OCI-LY7 (cell line): ENCODE measurements at regions not wholly inside any gene's neighbourhood (a gene's known extent, or its start where the extent isn't known, plus 50 kb on each side); places are given as distances from the start of the nearest gene placed in this dataset.

ENCODE experiments used
- CTCF ChIP-seq: fragments of 200-600 bp; sonication (generic); conservative IDR thresholded peaks from 2 replicates; pipeline ENCODE4 v1.5.1; 2014; ENCODE audit warnings: mild to moderate bottlenecking, antibody characterized with exemption, low read length, moderate library complexity, mixed read lengths
- EZH2phosphoT487 ChIP-seq: fragments of 200-600 bp; sonication (generic); IDR thresholded peaks from 2 replicates; pipeline ENCODE4 v1.6.1; 2018; ENCODE audit warnings: low read depth, borderline replicate concordance, mild to moderate bottlenecking, mixed run types, antibody characterized with exemption, low read length, moderate library complexity, mixed read lengths

GRCh38 chr1:101698681-101699080 lies 298.0 kb downstream of the OLFM3 start:
- TF ChIP-seq CTCF = no peak
- TF ChIP-seq EZH2phosphoT487 = no peak
